Osteoblast (primary cell): ENCODE measurements at regions not wholly inside any gene's neighbourhood (a gene's known extent, or its start where the extent isn't known, plus 50 kb on each side); places are given as distances from the start of the nearest gene placed in this dataset.

Source experiments
- DNase-seq: peaks from one replicate; pipeline ENCODE4 v3.0.0; 2011; ENCODE audit warnings: low spot score, mixed read lengths; ENCODE audit not compliant: insufficient read length; ENCODE audit errors: missing footprints
- H2AFZ ChIP-seq: 2 replicates; pipeline ENCODE4 v1.6.0; 2011; ENCODE audit warnings: mild to moderate bottlenecking, low read length
- H3K27ac ChIP-seq: 2 replicates; pipeline ENCODE4 v1.5.1; 2011; ENCODE audit warnings: mild to moderate bottlenecking, low read depth, low read length, moderate library complexity
- H3K27me3 ChIP-seq: 2 replicates; pipeline ENCODE4 v1.6.0; 2012; ENCODE audit warnings: mild to moderate bottlenecking, control low read depth, inconsistent platforms, low read length, moderate library complexity; ENCODE audit not compliant: insufficient read depth
- H3K36me3 ChIP-seq: 2 replicates; pipeline ENCODE4 v1.5.1; 2011; ENCODE audit warnings: mild to moderate bottlenecking, low read length, control low read depth, moderate library complexity; ENCODE audit not compliant: insufficient read depth
- H3K4me1 ChIP-seq: 2 replicates; pipeline ENCODE4 v1.5.1; 2011; ENCODE audit warnings: mild to moderate bottlenecking, low read length, control low read depth, moderate library complexity; ENCODE audit not compliant: insufficient read depth
- H3K4me2 ChIP-seq: 2 replicates; pipeline ENCODE4 v1.6.0; 2011; ENCODE audit warnings: mild to moderate bottlenecking, low read length; ENCODE audit not compliant: insufficient read depth
- H3K4me3 ChIP-seq: fragments of 200-600 bp; sonication (generic); 3 replicates; pipeline ENCODE4 v1.5.1; 2012; ENCODE audit warnings: mild to moderate bottlenecking, low read length, inconsistent platforms; ENCODE audit not compliant: insufficient read depth
- H3K79me2 ChIP-seq: 2 replicates; pipeline ENCODE4 v1.6.0; 2012; ENCODE audit warnings: mild to moderate bottlenecking, low read length, control low read depth, inconsistent platforms; ENCODE audit not compliant: insufficient read depth
- H3K9me3 ChIP-seq: 2 replicates; pipeline ENCODE4 v1.5.1; 2011; ENCODE audit warnings: low read depth, low read length, control low read depth
- H4K20me1 ChIP-seq: 2 replicates; pipeline ENCODE4 v1.6.0; 2012; ENCODE audit warnings: mild to moderate bottlenecking, low read length, control low read depth; ENCODE audit not compliant: insufficient read depth
- CTCF ChIP-seq: IDR thresholded peaks from 2 replicates; pipeline ENCODE4 v1.5.1; 2011; ENCODE audit warnings: mild to moderate bottlenecking, low read depth, low read length, moderate library complexity; ENCODE audit errors: extremely low read depth

- no peak for TF ChIP-seq CTCF
- no peak overlapping the region for H2AFZ ChIP-seq
These were observed 389.9 kb upstream of the AKR1E2 start for GRCh38 chr10:4436103-4436502.

GRCh38 chr10:4434516-4435071, 391.4 kb upstream of the AKR1E2 start:
- Histone ChIP-seq H3K27ac (no peak overlapping the region), H3K4me2 (no peak overlapping the region), H3K79me2 (no peaks in the 10 kb centered on the region), H2AFZ (no peak overlapping the region), H3K36me3 (no peaks in the 10 kb centered on the region), H3K27me3 (no peaks in the 10 kb centered on the region), H3K4me1 (no peaks in the 10 kb centered on the region), H3K9me3 (no peaks in the 10 kb centered on the region), H3K4me3 (no peak overlapping the region), H4K20me1 (no peaks in the 10 kb centered on the region)
- no peak for TF ChIP-seq CTCF
- no peak for DNase-seq

More at GRCh38 chr10:4436103-4436502, 389.9 kb upstream of the AKR1E2 start:
- Histone ChIP-seq H4K20me1 (no peaks in the 10 kb centered on the region), H3K4me2 (no peak overlapping the region), H3K27me3 (no peaks in the 10 kb centered on the region), H3K27ac (no peak overlapping the region), H3K36me3 (no peaks in the 10 kb centered on the region), H3K79me2 (no peaks in the 10 kb centered on the region), H3K4me1 (no peaks in the 10 kb centered on the region), H3K9me3 (no peaks in the 10 kb centered on the region), H3K4me3 (no peak overlapping the region)
- DNase-seq: no peak

GRCh38 chr10:4434105-4434504, 391.9 kb upstream of the AKR1E2 start:
- Histone ChIP-seq H2AFZ (no peak overlapping the region), H4K20me1 (no peaks in the 10 kb centered on the region), H3K27me3 (no peaks in the 10 kb centered on the region), H3K27ac (no peak overlapping the region), H3K4me2 (no peak overlapping the region), H3K9me3 (no peaks in the 10 kb centered on the region), H3K4me1 (no peaks in the 10 kb centered on the region), H3K36me3 (no peaks in the 10 kb centered on the region), H3K79me2 (no peaks in the 10 kb centered on the region), H3K4me3 (no peak overlapping the region)
- DNase-seq: no peak
- no peak for TF ChIP-seq CTCF

- H3K4me2 ChIP-seq: no peak overlapping the region
- H3K36me3 ChIP-seq: no peaks in the 10 kb centered on the region
- no peak overlapping the region for H3K27ac ChIP-seq
- H3K27me3 ChIP-seq: no peaks in the 10 kb centered on the region
- H3K9me3 ChIP-seq: no peaks in the 10 kb centered on the region
- H3K4me1 ChIP-seq: no peaks in the 10 kb centered on the region
- no peaks in the 10 kb centered on the region for H4K20me1 ChIP-seq
- no peak for DNase-seq
- H2AFZ ChIP-seq: no peak overlapping the region
- no peak for TF ChIP-seq CTCF
- no peaks in the 10 kb centered on the region for H3K79me2 ChIP-seq
- H3K4me3 ChIP-seq: no peak overlapping the region
These were observed 394.7 kb upstream of the AKR1E2 start for GRCh38 chr10:4431114-4431863.
